GM21825 (cell line): ENCODE measurements at regions not wholly inside any gene's neighbourhood (a gene's known extent, or its start where the extent isn't known, plus 50 kb on each side); places are given as distances from the start of the nearest gene placed in this dataset.
A peak's percentile ranks its signal among the peaks of the same experiment; 100 is the strongest.
"Not testable (repeated sequence)": the region's sequence is repeated elsewhere in the genome, so short reads cannot be mapped to it uniquely, and the experiment has no call there.

Experiments
- ATAC-seq: cut with Tn5 transposase; IDR thresholded peaks from one replicate; pipeline ENCODE4 v1.9.1; 2021; ENCODE audit warnings: mild to moderate bottlenecking, moderate library complexity; ENCODE audit not compliant: unreplicated experiment

DNA sequence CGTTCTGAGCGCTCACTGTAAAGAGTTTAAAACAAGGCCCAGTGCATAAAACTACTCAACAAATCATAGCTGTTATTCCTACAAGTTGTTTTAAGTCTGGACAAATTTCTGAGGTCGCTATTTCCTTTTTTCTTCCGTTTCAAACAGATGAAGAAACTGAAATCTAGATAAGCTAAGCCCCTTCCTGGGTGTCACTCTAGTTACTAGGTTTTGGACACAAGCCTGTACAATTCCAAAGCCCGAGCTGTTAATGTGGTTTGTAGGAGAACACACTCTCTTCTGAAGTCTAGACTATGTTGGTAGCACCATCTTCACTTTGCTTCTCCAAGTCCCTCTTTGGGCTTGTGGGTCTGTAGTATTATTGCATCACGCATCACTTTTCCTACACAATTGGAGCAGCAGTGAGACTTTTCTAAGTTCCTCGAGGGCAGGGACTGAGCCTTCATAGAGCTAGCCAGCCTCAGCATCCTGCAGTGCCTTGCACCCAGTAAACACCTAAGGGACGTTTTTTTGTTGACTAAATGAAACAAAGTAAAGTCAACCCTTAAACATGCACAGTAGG is 142.6 kb upstream of the PROK2 start:
- ATAC-seq: no peak

DNA sequence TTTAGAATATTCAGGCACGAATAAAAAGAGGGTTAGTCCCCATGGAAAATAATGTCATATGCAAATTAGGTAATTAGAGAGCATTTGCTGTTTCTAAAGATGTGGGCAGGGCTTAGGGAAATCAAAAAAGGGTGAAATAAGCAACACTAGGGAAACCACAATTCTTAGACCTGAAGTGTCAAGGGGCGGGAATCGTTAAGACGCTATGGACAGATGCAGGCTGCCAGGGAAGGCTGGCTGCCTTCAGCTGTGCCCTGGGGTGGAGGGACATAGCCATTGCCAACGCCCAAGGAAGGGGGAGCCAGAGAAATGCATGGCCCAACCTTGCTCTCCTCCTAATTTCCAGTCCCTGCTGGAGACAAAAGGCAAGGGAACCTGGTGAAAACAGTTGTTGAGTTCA is 141.7 kb upstream of the PROK2 start:
- ATAC-seq: no peak

DNA sequence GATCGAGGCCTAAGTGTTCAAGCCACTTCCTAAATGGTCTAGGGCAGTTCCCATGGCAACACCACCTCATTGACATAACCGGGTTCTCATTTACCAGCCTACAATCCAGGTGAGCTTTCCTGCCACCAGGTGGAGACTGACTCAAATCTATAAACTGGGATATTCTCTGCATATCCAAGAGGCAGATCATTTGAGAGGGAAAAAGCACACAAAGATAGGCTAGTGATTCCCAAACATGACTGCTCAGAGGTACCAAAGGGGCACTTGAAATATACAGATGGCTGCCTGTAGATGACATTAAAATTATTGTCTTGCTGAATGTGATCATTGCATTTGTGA is 141.3 kb upstream of the PROK2 start:
- no peak for ATAC-seq

DNA sequence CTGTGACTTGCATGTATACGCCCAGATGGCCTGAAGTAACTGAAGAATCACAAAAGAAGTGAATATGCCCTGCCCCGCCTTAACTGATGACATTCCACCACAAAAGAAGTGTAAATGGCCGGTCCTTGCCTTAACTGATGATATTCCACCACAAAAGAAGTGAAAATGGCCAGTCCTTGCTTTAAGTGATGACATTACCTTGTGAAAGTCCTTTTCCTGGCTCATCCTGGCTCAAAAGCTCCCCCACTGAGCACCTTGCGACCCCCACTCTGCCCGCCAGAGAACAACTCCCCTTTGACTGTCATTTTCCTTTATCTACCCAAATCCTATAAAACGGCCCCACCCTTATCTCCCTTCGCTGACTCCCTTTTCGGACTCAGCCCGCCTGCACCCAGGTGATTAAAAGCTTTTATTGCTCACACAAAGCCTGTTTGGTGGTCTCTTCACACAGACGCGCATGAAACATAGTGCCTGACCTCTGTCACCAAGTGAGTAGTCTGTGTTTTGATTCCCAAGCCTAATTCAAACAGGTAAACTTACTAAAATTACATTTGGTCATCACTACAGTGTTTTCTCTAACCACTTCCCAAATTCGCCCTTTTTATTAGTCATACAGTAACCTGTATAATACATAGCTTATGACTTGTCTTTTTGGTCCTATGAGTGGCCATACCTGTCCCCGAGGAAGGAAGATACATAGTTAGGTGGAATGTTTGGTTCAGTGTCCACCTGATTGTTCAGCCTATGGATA is 140.7 kb upstream of the PROK2 start:
- ATAC-seq: not testable (repeated sequence)

DNA sequence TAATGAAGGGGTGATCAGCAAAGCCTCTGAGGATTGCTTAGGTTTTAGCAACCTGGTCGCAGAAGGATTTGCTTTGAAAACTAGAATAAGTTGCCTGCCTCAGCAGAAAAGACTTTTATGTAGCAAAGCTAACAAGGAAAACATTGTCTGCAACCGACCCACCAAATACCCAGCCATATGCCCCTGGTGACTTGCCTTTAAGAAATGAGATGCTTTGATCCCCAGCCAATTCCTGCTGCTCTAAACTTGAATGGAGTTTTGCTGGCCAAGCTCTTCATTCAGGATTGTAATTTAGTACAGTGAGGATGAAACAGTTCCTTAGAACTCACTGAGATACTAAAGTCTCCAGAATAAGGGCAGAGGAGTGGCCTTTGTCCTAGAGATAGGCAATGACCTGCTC is 139.8 kb upstream of the PROK2 start:
- ATAC-seq: no peak

DNA sequence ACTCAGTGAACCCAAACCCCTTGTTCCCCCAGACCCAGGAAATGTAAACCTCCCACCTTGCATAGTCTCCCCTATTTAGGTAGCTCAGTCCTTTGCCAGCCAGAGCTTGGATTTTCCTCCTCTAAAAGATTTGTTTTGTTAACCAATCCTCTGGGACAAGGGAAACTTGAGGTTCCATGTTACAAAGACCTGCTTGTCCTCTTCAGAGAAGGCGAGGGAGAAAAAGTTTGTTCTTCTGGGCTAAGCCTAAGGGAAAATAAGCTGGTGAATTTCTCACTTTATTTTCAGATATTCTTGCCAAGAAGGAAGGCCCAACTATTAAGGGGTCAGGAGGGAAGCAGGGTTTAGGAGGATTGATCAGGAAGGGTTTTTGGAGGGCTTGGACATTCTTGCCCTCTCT is 136.1 kb upstream of the PROK2 start:
- no peak for ATAC-seq

DNA sequence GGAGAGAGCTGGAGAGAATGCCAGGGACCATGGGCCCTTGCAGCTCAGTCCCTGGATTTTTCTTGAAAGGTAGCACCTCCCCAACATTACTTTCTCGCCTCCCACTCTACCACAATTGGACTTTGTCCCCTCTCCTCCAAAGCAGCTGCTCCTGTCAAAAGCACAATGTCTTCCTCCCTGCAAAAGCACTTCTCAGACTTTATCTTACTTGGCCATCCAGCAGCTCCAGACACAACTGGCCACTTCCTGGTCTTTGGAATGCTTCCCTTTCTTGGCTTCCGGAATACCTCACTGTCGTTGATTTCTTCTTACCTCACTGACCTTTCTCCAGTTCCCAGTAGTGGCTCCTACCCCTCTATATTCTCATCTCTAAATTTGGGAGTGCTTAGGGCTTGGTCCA is 134.6 kb upstream of the PROK2 start:
- ATAC-seq: no peak

DNA sequence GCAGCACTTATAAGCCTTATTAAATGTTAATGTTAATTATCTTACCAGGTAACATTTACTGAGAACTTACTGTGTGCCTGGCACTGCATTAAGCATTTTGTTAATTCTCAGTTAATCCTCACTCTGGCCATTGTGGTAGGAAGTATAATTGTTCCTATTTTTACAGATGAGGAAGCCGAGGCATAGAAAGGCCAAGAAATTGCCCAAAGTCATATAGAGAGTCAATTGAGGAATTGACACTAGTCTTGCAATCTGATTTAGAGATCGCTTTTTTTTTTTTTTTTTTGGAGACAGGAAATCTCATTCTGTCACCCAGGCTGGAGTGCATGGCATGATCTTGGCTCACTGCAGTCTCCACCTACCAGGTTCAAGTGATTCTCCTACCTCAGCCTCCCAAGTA is 132.6 kb upstream of the PROK2 start:
- ATAC-seq: no peak

DNA sequence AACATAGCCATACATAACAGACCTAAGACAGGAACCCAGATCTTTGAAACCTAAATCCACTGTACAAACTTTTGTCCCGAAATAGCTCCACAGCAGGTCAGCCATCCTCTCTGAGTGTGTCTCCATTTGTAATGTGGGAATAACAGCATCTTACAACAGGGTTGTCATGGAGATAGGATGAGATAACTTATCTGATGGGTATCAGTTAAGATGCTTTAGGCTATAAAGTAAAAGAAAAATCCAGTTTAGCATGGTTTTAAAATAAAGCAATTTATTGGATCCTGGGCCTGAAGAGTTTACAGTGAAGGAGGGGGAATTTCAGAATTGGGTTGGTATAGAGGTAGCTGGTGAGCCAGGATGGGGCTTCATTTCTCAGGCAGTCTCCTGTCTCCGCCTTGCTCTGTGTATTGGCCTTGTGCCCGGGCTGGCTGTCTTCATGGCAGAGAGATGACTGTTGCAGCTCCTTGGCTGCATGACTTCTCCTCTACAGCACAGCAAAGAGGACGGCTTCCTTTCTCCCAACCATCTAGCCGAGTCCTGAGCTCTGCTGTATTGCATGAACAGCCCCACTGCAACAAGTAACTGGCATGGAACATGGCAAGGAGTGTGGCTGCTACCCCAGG is 131.9 kb upstream of the PROK2 start:
- ATAC-seq: no peak

DNA sequence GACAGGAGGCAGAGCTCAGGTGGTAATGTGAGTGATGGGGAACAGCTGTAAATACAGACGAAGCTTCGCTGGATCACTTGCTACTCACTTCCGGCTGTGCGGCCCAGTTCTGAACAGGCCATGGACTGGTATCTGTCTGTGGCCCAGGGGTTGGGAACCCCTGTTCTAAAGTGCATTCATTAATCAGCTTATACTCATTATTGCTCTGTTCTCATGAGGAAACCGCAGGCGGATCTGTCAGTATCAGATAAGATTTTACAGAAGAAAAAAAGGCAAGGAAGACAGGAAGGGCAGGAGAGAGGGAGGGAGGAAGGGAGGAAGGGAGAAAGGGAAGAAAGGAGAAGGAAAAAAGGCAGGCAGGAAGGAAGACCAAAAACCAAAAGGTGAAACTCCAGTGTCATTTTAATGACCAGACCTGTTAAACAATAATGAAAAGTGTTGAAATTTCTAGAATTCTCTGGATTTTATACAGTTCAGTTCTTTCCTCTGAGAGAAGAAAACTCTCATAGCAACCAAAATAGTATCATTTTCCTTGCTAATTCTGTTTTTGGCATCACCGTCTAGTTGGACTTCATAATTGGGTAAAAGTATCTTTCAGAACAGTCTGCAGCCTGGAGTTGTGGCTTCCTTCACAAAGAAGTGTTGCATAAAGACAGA is 128.0 kb upstream of the PROK2 start:
- ATAC-seq: no peak

DNA sequence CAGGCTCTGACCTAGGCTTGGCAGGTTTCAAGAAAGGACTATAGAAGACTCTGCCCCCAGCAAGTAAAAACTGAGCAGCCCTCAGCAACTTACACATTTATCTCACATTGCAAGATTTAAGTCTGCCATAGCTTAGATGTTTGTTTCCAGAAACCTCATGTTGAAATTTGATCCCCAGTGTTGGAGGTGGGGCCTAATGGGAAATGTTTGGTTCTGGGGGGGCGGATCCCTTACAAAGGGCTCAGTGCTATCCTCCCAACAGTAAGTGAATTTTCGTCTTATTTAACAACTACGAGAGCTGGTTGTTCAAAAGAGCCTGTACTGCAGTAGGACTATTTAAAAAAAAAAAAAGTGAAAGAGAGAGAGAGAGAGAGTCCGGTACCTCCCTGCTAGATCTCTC is 125.2 kb upstream of the PROK2 start:
- ATAC-seq: no peak

DNA sequence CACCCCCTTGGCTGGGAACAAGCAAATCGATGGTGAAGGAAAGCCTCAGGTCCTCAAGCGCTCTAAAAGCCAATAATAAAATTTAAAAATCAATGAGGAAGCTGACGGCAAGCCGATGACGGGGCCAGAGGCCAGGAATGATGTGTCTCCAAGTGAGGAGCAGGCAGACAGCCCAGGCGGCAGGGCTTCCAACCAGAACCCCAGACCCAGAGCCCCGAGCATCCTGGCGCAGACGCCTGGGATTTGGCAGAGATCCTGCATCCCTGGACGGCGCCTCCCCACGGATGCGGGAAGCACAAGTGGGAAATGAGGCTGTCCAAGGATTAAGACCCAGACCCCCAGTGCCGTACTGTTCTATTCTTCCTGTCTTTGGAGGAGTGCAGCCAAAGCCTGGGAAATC is 123.0 kb upstream of the PROK2 start:
- no peak for ATAC-seq

DNA sequence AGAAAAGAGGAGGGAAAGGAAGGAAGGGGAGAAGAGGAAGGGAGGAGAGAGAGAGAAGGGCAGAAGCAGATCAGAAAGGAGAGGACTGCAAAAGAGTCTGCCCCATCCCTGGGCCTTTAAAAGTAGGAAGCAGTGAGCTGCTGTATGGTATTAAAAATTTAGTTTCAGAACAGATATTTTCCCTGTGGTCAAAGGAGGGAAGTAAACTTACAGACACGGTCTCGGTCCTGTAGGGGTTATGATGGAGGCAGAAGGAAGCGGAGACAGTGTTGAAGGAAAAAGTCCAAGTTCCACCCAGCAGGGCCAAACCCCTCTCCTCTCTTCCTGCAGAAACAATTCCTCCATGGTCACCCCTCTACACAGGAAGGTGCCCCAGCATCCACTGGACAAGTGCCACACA is 122.0 kb upstream of the PROK2 start:
- ATAC-seq: no peak

DNA sequence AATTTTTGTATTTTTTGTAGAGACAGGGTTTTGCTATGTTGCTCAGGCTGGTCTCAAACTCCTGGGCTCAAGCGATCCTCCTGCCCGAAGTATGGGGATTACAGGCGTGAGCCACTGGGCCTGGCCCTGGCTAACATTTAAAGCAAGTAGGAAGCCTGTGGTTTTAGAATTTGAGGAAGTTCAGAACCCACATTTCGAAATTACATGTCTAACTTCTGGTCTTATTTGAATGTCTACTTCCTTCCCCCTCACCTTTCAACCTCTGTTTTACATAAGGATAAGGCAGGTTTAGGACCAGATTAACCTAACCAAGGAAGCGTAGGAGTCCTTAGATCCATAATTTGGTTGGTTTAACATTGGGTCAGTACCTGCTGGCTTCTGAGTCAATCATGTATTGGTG is 120.5 kb upstream of the PROK2 start:
- ATAC-seq: peak; percentile 85

DNA sequence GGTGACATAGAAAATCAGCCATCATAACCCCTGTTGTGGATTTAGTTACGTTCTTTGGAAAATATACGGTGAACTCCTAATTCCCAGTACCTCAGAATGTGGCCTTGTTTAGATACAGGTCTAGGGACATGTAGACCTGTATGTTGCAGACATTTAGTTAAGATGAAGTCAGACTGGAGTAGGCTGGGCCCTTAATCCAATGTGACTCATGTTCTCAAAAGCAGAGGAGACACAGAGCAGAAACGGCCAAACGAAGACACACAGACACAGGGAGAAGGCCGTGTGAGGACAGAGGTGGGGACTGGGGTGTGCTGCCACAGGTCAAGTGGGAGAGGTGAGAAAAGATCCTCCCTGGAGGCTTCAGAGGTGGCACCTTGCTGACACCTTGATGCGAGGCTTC is 119.0 kb upstream of the PROK2 start:
- no peak for ATAC-seq

DNA sequence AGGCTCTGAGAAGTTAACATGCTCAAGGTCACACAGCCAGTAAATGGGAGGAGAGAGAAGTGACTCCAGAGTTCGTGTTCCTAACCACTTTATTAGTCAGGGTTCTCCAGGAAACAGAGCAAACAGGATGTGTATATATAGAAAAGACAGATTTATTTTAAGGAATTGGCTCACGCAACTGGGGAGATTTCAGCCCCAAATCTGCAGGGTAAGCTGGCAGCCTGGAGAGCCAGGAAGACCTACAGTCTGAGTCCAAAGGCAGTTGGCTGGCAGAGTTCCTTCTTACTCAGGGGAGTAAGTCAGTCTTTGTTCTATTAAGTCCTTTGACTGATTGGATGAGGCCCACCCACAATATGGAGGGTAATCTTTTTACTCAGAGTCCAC is 118.2 kb upstream of the PROK2 start:
- no peak for ATAC-seq

DNA sequence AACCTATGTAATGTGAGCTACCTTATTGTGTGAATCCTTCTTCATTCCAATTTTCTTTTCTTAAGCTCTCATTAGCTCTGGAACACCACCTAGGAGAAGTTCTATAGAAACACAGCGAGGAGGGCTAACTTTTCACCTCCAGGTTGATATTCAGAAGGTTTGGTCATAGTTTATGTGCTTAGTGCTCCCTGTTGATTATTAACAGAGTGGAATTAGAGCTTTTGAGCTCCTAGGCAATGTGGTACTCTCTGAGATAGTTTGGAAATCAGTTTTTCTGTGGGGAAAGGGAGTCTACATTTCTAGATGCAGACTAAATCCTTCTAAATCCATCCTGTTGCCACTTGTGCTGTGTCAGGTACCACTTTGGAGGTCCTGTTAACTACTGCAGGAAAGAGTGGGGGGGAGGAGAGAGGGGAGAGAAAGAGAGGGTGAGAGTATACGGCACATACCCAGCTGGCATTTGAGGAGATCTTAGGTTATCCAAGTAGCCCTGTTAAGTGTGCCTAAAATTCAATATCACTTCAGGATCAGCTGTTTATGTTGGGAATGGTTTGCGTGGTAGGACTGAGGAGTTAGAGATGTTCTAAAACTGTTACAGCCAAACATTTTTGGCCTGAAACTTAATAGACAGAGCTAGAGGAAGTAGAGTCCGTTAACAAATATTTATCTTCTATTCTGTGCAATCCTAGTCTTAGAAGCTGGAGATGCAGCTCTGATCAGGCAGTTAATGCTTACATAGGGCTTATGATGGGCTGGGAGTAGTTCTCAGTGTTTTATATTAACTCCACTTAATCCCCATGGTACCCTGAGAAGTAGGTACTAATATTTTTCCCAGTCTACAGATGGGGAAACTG is 117.5 kb upstream of the PROK2 start:
- no peak for ATAC-seq

DNA sequence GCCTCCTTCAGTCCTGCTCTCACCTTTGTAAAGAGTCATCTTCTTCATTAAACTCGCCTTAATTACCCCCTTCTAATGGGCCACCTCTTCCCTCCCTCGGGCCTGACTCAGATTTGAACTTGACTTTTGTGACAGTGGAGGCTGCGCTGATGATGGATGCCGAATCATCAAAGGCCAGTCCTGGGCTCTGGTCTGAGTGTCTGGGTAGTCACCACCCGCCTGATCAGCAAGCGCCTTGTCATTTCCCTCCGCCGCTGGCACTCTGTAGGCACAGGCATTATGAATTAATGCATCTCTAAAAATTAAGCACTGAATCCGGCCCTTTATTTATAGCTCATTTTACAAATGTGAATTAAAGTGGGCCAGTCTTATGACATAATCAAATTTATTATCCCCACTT is 116.7 kb upstream of the PROK2 start:
- no peak for ATAC-seq

DNA sequence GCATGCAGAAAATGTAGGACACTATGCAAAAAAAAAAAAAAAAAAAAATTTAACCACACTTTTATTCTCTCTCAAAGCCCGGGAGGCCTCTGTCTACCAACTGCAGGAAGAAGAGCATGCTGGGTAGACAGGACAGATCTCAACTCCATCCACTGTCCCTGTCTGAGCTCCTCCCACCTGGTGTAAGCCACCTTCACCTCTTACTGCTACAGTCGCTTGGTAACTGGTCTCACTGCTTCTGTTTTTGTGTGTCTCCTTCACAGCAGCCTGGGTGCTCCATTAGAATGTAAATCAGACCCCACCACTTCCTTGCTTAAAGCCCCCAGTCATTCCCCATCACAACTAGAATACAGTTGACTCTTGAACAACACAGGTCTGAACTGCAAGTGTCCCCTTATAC is 115.1 kb upstream of the PROK2 start:
- no peak for ATAC-seq

DNA sequence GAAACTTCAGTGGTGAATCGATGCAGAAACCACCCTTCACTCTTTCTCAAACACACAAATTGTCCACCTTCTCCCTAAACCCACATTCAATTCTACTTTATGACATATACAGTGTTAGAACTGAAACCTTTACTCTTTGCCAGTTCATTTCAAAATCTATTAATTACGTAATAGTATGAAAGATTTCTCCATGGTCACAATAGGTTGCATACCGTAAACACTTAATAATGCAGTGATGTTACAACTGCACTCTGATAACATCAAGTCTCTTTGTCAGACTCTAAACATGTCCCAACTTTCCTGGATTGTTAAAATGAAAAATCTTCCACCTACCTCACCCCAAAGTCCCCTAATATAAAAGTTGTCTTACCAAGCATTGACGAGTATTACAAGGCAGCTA is 111.8 kb upstream of the PROK2 start:
- ATAC-seq: no peak

DNA sequence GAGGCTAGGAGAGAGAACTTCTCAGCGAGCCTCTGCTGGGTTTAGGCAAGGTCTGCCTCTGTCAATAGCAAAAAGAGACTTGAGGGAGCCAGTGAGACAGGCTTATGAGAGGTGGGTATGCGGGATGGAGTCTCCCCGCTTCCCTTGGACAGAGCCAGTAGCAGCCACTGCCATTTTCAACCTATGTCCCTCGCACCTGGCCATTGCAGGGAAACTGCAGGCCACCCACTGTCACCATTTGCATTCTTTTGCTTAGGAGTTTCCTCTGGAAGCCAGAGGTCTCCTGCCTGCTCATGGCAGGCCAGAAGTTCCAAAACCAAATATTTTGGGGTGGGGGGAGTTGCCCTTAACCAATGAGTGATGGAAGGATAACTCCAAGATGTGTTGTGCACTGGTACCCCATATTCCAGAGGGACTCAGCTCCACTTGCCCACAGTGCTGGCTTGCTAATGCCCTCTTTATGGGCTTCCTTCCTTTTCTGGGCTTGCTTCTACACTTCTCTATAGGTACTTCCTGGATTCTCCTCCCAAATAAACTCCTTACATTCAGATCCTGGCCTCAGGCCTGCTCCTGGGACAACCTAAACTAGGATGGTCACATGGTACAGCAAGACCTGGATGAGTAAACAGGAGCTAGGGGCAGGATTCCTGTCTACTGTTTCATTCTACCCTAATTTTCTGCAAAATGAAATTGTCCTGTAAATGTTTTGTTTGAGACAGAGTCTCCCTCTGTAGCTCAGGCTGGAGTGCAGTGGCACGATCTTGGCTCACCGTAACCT is 108.9 kb upstream of the PROK2 start:
- no peak for ATAC-seq
